OCI-LY3 (cell line): ENCODE measurements at regions not wholly inside any gene's neighbourhood (a gene's known extent, or its start where the extent isn't known, plus 50 kb on each side); places are given as distances from the start of the nearest gene placed in this dataset.

Experiments used
- H2AFZ ChIP-seq: fragments of 200-600, 300-600 bp; shearing (Covaris generic); 2 replicates; pipeline ENCODE4 v1.6.0; 2014; ENCODE audit warnings: antibody characterized with exemption, low read depth, low read length
- H3K27ac ChIP-seq: fragments of 200-600, 300-600 bp; sonication (generic); 2 replicates; pipeline ENCODE4 v1.5.1; 2014; ENCODE audit warnings: mild to moderate bottlenecking, low read length, moderate library complexity, mixed read lengths
- H3K27me3 ChIP-seq: fragments of 200-600, 300-600 bp; sonication (generic); 2 replicates; pipeline ENCODE4 v1.6.1; 2014; ENCODE audit warnings: low read depth, low read length, mixed read lengths
- H3K36me3 ChIP-seq: fragments of 200-600, 300-600 bp; sonication (generic); replicated peaks from 2 replicates; pipeline ENCODE3; 2014; ENCODE audit warnings: low read depth, low read length, mixed read lengths
- H3K4me1 ChIP-seq: fragments of 300-600, 200-600 bp; sonication (generic); 2 replicates; pipeline ENCODE4 v1.6.1; 2014; ENCODE audit warnings: low read length, mixed read lengths
- H3K4me2 ChIP-seq: fragments of 200-600, 300-600 bp; sonication (generic); 2 replicates; pipeline ENCODE4 v1.6.1; 2014; ENCODE audit warnings: low read length, mixed read lengths
- H3K4me3 ChIP-seq: fragments of 300-600, 200-600 bp; sonication (generic); 2 replicates; pipeline ENCODE4 v1.5.1; 2014; ENCODE audit warnings: antibody characterized with exemption, mild to moderate bottlenecking, low read length, moderate library complexity
- H3K79me2 ChIP-seq: fragments of 300-600, 200-600 bp; shearing (Covaris generic); 2 replicates; pipeline ENCODE4 v1.6.1; 2014; ENCODE audit warnings: mild to moderate bottlenecking, low read length, mixed read lengths
- H3K9ac ChIP-seq: fragments of 300-600, 200-600 bp; shearing (Covaris generic); 2 replicates; pipeline ENCODE4 v1.6.0; 2014; ENCODE audit warnings: mild to moderate bottlenecking, low read length, moderate library complexity
- H3K9me3 ChIP-seq: fragments of 200-600, 300-600 bp; shearing (Covaris generic); 2 replicates; pipeline ENCODE4 v1.6.1; 2014; ENCODE audit warnings: low read length, mixed read lengths; ENCODE audit not compliant: insufficient read depth
- H4K20me1 ChIP-seq: fragments of 200-600, 300-600 bp; sonication (generic); 2 replicates; pipeline ENCODE4 v1.6.1; 2016; ENCODE audit warnings: low read length, mixed read lengths; ENCODE audit not compliant: insufficient read depth
- EZH2phosphoT487 ChIP-seq: fragments of 200-600 bp; shearing (Covaris generic); IDR thresholded peaks from 2 replicates; pipeline ENCODE4 v1.6.1; 2018; ENCODE audit warnings: antibody characterized with exemption, mixed run types, low read depth
- TF ChIP-seq, protein P1 (sequence below): fragments of 200-600, 300-600 bp; sonication (generic); IDR thresholded peaks from 2 replicates; pipeline ENCODE4 v1.5.1; 2014; ENCODE audit warnings: antibody characterized with exemption, low read length, low read depth

DNA sequence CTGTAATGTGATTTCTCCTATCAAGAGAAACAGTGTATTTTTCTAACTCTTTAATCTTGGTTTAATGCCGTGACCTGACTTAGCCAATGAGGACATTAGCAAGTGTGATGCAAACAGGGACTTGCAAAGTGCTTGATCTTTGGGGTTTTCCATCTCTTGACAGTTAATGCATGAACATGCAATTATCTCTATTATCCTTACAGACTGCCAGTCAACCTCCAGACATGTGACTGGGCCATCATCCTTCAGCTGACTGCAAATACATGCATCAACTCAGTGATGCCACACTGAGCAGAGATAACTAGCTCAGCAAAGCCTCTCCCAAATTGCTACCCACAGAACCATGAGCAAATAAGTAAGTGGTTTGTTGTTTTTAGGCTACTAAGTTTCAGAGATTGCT is 409.6 kb downstream of the GPAM start:
- Histone ChIP-seq H4K20me1 (no peaks in the 10 kb centered on the region), H3K4me1 (no peaks in the 10 kb centered on the region), H3K4me2 (no peak overlapping the region), H2AFZ (no peak overlapping the region), H3K9me3 (no peaks in the 10 kb centered on the region), H3K36me3 (no peaks in the 10 kb centered on the region), H3K9ac (no peak overlapping the region), H3K79me2 (no peaks in the 10 kb centered on the region), H3K4me3 (no peak overlapping the region), H3K27ac (no peak overlapping the region), H3K27me3 (no peaks in the 10 kb centered on the region)
- TF ChIP-seq EZH2phosphoT487: no peak
- TF ChIP-seq, protein P1, sequence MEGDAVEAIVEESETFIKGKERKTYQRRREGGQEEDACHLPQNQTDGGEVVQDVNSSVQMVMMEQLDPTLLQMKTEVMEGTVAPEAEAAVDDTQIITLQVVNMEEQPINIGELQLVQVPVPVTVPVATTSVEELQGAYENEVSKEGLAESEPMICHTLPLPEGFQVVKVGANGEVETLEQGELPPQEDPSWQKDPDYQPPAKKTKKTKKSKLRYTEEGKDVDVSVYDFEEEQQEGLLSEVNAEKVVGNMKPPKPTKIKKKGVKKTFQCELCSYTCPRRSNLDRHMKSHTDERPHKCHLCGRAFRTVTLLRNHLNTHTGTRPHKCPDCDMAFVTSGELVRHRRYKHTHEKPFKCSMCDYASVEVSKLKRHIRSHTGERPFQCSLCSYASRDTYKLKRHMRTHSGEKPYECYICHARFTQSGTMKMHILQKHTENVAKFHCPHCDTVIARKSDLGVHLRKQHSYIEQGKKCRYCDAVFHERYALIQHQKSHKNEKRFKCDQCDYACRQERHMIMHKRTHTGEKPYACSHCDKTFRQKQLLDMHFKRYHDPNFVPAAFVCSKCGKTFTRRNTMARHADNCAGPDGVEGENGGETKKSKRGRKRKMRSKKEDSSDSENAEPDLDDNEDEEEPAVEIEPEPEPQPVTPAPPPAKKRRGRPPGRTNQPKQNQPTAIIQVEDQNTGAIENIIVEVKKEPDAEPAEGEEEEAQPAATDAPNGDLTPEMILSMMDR: no peak

DNA sequence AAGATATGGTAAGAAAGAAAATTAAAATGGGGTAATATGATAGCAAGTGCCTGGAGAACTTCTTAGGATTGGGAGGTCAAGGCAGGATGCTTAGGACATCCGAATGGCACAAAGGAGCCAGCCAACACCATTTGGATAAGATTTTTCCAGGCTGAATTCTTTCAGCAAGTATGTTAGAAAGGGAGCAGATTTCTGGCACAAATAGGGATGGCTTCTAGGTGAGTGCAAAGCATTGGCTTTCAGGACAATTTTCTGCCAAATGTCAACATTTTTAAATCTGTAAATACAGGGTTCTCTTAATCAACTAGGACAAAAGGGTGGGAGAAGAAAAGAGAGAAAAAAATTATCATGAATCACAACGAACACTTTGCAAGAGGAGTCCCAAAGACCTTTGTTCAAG is 409.1 kb downstream of the GPAM start:
- Histone ChIP-seq H2AFZ (no peak overlapping the region), H3K9me3 (no peaks in the 10 kb centered on the region), H3K27ac (no peak overlapping the region), H3K36me3 (no peaks in the 10 kb centered on the region), H3K9ac (no peak overlapping the region), H4K20me1 (no peaks in the 10 kb centered on the region), H3K4me2 (no peak overlapping the region), H3K4me1 (no peaks in the 10 kb centered on the region), H3K27me3 (no peaks in the 10 kb centered on the region), H3K79me2 (no peaks in the 10 kb centered on the region), H3K4me3 (no peak overlapping the region)
- TF ChIP-seq, protein P1: no peak
- no peak for TF ChIP-seq EZH2phosphoT487

DNA sequence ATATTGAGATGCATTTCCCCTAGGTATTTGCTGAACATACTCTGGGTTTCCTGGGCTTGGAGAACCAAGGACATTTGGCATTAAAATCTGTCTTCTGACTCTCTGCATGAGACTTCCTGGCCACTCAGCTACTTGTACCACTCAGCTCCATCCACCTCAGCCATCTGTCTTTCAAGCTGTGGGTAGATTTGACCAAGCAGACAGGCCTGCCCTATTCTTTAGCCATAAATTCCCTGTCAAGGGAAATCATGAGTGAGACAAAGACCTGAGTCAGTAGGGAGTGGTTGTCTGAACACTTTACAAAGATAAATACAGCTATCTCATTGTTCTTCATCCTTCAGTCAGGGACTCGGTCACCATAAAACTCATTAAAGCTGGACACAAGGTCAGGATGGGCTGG is 399.1 kb downstream of the GPAM start:
- Histone ChIP-seq H3K4me2 (no peak overlapping the region), H4K20me1 (no peaks in the 10 kb centered on the region), H3K9ac (no peak overlapping the region), H3K36me3 (no peaks in the 10 kb centered on the region), H3K4me1 (no peaks in the 10 kb centered on the region), H2AFZ (no peak overlapping the region), H3K27ac (no peak overlapping the region), H3K9me3 (no peaks in the 10 kb centered on the region), H3K4me3 (no peak overlapping the region), H3K27me3 (no peaks in the 10 kb centered on the region), H3K79me2 (no peaks in the 10 kb centered on the region)
- TF ChIP-seq, protein P1: no peak
- TF ChIP-seq EZH2phosphoT487: no peak

DNA sequence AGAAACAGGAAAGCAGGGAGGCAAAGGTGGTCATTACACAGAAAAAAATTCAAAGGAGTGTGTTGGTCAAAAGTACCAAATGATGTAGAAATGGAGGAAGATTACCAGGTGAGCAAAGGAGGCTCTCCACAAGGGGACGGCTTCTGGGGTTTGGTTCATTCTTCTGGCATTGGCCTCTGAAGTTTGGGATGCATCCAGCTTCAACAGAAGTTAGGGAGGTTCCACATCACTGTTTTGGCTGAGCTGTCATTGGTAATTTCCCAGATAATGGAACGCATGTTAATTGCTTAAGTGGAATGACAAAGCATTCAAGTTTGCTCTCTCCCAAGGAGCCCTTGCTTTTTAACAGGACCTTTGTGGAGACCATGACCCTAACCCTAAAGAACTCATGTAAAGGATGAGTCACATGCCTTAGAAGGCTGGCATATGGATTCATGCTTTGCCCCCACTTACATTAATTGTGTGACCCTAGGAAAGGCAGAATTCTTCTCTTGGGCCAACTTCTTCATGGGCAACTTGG is 398.6 kb downstream of the GPAM start:
- Histone ChIP-seq H2AFZ (no peak overlapping the region), H3K4me2 (no peak overlapping the region), H3K79me2 (no peaks in the 10 kb centered on the region), H3K9ac (no peak overlapping the region), H3K27me3 (no peaks in the 10 kb centered on the region), H3K4me3 (no peak overlapping the region), H3K27ac (no peak overlapping the region), H3K36me3 (no peaks in the 10 kb centered on the region), H3K9me3 (no peaks in the 10 kb centered on the region), H3K4me1 (no peaks in the 10 kb centered on the region), H4K20me1 (no peaks in the 10 kb centered on the region)
- no peak for TF ChIP-seq EZH2phosphoT487
- TF ChIP-seq, protein P1: no peak
